ENCODE measurements at regions not wholly inside any gene's neighbourhood (a gene's known extent, or its start where the extent isn't known, plus 50 kb on each side); places are given as distances from the start of the nearest gene placed in this dataset.
A peak's percentile ranks its signal among the peaks of the same experiment; 100 is the strongest.
"Not testable (repeated sequence)": the region's sequence is repeated elsewhere in the genome, so short reads cannot be mapped to it uniquely, and the experiment has no call there.

DNA sequence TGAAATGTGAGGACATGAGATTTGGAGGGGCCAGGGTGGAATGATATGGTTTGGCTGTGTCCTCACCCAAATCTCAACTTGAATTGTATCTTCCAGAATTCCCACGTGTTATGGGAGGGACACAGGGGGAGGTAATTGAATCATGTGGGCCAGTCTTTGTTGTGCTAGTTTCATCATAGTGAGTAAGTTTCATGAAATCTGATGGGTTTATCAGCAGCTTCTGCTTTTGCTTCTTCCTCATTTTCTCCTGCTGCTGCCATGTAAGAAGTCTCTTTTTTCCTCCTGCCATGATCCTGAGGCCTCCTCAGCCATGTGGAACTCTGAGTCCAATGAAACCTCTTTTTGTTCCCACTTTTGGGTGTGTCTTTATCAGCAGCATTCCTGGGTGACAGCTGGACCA lies 104.3 kb upstream of the UNC5B start:
- not testable (repeated sequence) for DNase-seq (ENCODE audit: low read depth in 2 of 2)

DNA sequence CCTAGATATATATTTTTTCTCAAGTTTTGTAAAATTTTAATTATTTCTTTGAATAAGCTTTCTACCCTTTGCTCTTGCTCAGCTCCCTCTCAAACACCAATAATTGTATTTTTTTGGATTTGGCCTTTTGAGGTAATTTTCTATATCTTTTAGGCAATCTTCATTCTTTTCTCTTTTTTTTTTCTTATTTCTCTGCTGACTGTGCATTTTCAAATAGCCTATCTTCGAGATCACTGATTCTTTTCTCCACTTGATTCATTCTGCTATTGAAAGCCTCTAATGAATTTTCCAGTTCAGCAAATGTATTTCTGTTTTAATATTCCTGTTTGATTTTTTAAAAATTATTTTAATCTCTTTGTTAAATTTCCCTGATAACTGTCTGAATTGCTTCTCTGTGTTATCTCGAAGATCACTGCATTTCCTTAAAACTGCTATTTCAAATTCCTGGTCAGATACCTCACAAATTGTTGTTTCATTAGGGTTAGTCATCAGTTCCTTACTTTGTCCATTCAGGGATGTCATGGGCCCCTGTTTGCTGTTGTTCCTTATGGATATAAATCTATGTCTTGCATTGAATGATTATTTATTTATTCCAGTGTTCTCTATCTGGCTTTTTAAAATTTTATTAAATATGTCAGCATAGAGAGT lies 100.1 kb upstream of the UNC5B start:
- DNase-seq (ENCODE audit: low read depth in 2 of 2) = peak in 1 of 2 donors; percentile 51

DNA sequence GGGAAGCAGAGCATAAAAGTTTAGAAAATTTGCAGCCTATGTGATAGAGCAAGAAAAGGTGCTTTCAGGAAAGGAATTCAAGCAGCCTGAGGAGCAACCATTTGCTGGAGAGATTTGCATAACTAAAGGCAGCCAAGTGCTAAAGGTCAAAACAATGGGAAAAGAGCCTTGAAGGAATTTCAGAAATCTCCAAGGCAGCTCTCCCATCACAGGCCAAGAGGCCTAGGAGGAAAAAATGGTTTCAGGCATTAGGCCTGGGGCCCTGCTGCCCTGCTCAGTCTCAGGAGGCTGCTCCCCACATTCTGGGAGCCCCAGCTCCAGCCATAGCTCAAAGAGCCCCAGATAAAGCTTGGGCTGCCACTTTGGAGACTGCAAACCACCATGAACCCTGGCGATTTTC lies 95.9 kb upstream of the UNC5B start:
- DNase-seq (ENCODE audit: low read depth in 2 of 2) = no peak

DNA sequence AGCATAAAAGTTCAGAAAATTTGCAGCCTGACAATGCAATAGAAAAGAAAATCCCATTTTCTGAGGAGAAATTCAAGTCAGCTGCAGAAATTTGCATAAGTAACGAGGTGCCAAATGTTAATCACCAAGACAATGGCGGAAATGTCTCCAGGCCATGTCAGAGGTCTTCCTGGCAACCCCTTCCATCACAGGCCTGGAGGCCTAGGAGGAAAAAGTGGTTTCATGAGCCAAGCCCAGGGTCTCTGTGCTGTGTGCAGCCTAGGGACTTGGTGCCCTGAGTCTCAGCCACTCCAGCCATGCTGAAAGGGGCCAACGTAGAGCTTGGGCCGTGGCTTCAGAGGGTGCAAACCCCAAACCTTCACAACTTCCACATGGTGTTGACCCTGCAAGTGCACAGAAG lies 94.8 kb upstream of the UNC5B start:
- not testable (repeated sequence) for DNase-seq (ENCODE audit: low read depth in 2 of 2)

DNA sequence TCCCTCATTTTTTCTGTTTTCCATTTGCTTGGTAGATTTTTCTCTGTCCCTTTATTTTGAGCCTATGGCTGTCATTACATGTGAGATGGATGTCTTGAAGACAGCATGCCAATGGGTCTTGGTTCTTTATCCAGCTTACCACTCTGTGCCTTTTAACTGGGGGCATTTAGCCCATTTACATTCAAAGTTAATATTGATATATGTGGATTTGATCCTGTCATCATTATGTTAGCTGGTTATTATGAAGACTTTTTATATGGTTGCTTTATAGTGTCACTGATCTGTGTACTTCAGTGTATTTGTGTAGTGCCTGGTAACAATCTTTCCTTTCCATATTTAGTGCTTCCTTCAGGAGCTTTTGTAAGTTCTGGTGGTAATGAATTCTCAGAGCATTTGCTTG lies 89.3 kb upstream of the UNC5B start:
- DNase-seq (ENCODE audit: low read depth in 2 of 2) = no peak

DNA sequence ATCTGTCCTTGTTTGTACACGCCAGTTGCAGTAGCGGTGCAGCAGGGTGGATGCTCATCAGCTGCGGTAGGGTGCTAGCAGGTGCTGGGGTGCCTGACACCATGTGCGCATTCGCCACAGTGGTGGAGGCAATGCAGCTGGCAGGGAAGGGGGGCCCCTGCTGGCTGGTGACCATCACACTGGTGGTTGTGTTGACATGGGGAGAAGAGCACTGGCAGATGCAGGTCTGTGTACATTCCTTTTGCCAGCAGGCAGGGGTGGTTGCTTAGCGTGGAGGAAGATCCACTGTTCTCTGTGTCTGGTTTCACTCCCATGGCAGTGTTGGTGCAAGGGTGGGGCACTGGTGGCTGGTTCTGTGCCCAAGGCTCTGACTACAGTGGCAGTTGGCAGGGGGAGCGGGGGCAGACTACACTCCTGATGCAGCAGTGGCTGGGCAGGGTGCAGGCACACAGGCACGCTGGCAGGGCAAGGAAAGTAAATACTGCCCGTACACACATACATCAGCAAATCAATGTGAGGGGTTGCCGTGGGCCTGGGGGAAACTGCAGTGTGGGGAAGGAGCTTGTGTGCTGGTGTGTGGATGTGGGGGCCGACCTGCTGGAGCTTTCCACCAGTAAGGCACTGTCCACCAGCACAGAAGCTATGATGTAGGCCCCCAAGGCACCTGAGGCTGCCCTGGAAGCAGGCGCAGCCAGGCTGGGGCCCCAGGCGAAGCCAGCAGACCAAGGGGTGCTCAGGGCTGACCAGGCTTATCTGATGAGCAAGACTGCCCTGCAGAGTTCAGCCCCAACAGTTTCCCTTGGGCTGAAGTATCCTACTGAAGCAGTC lies 87.2 kb upstream of the UNC5B start:
- no peak for DNase-seq (ENCODE audit: low read depth in 2 of 2)

DNA sequence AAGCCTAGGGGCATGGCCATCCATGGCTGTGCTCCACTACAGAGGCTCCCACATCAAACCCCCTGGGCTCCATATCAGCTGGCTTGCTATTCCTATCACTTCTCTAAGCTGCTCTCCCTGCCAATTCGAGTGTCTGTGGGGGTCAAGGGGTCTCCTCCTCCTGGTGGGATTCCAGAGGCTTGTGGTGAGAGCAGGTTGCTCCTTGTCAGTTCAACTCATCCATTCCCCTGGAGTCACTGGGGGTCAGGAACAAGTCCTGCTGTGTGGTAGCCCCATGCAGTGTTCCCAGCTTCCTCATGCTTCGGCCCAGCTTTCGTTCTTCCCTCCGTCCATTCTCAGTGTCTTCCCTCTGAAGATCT lies 86.6 kb upstream of the UNC5B start:
- DNase-seq (ENCODE audit: low read depth in 2 of 2) = no peak

DNA sequence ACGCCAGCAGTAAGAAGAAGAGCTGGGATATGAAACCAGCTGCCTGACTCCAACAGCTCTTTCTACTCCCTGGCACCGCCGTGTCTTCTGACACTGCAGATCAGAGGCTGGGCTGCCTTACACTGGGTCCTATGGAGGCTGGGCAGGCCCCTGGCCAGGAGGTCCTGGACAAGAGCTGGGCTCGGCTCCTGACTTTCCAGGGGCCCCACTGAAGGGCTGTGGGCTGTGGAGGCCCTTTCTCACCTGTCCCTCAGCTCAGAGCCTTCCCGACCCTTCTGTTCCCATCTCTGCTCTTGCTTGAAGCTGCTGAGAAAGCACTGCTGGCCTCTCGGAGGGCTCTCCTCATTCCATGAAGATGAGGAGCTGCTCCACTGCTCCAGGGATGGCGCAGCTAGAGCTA lies 85.9 kb upstream of the UNC5B start:
- no peak for DNase-seq (ENCODE audit: low read depth in 2 of 2)

DNA sequence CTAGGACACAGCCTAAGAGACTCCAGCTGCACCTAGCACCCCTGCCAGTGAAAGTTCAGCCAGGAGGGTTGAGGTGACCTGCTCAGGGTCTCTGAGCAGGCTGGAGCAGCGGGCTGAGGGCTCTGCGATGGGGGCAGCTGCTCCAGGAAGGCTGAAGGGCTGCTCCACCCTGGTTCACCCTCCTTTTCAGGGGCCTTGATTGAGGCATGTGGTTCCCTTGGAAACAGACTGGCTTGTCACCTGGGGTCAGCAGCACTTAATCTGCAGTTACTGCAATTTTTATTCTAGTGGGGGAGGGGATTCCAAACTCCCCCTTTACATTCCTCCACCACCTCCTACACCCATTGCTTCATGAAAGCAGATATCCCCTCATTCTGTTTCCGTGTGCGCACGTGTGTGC lies 85.3 kb upstream of the UNC5B start:
- no peak for DNase-seq (ENCODE audit: low read depth in 2 of 2)

DNA sequence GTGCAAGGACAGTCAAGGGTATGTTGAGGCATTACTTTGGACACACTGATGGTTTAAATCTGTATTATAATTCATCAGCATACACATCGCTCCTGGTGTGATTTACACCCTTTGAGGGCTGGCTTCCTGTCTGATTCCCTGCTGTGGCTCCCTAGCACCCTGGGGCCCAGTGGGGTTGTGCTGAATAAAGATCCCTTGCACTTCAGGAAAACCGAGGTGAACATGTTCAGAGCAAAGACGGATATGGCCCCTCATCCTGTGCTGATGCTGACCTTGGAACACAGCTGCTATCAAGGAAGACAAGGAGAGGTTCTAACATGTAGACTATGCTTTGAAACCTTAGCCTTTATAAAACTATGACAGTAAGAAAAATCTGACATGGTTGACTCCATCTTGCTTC lies 84.6 kb upstream of the UNC5B start:
- DNase-seq (ENCODE audit: low read depth in 2 of 2) = no peak

DNA sequence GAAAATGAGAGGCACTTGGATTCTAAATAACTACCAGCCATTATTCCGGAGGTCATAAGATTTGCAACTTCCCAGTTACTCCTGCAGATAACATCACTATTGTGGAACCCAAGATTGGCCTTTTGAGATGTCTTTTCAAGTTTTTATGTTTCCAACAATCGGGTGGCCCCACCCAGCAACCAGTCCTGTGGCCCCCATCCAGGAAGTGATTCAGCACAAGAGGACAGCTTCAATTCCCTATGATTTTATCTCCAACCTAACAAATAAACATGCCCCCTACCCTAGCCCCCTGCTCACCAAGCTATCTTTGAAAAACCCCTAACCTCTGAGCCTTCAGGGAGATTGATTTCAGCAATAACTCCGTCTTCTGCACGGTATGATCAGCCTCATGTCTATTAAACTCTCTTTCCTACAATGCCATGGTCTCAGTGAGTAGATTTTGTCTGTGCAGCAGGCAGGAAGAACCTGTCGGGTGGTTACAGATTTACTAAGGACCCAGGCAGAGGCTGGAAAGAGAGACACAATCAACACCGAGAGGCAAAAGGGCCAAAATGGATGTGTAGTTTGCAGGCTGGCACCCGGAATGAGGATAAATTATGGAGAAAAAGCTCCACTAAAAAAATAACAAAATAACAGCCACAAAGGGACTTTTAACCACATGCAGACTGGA lies 83.9 kb upstream of the UNC5B start:
- DNase-seq (ENCODE audit: low read depth in 2 of 2) = peak in 1 of 2 donors; percentile 21

DNA sequence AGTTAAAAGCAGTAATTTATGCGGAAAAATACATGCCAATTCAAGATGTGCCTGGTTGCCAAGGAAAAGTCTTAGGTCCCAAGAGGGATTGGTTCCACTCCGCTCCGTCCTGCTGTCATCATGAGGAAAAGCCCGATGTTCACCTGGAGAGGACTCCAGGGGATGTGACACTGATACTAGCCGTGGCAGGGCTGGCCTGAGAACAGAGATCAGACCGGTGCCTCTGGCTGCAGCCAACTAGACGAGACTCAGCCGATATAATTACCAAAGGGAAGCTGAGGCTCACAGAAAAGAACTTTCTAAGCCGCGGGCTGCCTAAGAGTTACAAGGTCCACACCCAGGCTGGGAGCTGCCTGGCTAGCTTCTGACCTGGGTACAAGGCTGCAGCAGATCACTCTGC lies 81.3 kb upstream of the UNC5B start:
- DNase-seq (ENCODE audit: low read depth in 2 of 2) = no peak

DNA sequence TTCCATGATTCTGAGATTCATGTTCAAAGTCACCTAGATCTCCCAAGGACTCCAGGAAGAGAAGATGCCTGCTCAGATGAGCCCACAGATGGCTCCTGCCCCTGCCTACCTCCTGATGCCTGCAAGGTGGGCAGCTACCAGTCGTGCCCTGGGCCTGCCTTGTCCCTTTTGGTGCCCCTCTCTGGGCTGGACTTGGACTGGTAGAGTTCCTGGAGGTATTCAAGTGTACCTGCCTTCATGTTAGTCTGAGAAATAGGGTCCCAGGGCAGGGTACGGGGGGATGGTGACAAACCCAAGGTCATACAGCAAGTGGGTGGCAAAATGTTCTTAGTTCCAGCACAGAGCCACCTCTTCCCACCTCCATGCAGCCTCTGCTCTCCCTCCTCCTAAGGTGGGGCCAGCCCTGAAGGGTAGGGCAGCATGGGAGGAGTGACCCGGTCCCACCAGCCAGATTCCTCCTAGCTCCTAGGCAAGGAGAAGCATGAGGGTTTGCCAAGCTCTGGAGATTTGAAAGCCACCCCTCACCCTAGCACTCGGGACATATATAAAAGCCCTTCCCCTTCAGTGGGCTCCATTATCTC lies 80.8 kb upstream of the UNC5B start:
- DNase-seq (ENCODE audit: low read depth in 2 of 2) = no peak

DNA sequence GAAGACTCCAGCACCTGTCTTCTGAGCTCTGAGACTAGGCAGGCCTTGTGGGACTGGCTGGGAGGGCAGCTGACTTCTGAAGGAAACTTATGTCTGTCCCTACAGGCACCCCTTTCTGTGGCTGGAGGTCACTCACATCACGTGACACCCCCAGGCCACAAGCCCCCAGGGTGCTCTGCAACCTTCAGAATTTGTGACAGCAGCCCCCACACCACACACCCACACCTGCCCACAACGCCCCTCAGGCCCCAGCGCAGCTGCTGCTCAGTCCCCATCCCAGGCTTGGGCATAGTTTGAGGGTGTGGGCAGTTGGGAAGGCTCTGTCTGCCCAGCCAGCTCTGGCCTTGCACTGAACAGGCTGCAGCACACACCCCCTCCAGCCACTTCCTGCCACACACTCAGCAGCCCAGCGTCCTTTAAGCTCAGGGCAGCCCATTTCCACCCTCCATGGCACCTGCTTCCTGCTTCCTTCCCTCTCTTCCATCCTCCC lies 80.0 kb upstream of the UNC5B start:
- peak; percentile 6 to 42 for DNase-seq (ENCODE audit: low read depth in 2 of 2)

DNA sequence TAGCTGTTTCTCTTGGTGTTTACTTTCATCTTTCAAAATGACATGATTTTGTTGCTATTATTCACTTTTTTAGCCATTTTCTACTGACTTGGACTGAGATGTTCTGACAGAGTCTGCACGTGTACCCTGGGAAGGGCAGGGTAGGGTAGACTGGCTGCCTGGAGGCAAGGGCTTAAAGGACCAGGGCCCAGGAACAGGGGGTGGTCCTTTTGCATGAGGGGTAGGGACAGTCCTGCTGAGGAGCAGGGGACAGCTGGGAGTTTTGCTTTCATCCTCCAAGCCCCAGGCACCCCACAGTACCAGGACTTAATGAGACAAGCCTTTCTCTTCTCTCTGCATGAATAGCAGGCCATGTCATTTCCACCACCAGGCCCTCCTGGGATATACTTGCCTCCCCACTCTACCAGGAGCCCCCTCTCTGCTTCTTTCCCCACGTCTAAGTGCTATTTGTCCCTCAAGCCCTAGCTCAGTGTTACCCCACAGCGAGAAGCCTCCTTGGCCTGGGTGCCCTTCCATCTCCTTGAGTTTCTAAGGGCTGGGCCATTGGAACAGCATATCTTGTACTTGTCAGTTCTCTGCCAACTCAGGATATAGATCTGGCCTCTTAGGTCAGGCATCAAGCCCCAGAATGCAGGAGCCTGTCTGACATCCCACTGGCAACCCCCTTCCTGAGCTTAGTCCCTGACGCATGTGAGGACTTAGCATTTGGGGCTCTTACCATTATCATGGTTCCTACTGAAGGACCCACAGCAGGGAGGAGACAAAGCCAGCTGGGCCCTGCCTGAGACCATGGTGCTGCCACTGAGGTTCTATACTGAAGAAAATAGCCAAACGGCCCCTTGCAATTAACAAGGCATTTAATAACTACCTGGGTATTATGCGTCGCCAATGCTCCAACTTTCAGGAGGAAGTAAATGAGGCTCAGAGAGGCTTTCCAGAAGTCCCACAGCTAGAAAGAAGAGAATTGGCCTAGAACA lies 78.4 kb upstream of the UNC5B start:
- no peak for DNase-seq (ENCODE audit: low read depth in 2 of 2)

DNA sequence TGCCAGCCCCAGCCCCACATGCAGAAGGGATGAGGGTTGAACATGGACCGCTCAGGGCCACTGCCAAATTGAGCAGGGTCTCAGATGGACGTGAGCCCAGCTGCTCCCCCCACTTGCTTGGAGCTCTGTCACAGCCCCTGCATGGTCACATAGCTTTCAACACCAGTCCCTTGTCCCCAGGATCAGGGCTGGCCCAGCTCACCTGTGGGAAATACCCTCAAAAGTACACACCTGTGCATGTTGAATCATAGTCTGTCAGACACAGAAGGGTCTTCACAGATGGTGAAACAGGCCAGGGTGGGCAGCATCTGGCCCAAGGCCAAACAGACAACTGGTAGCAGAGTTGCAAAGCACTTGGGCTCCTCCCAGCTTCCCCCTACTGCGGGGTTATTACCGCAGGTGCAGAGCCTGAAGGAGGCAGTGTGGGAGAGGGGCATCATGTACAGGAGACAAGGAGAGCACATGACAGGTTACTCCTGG lies 77.6 kb upstream of the UNC5B start:
- DNase-seq (ENCODE audit: low read depth in 2 of 2) = no peak

DNA sequence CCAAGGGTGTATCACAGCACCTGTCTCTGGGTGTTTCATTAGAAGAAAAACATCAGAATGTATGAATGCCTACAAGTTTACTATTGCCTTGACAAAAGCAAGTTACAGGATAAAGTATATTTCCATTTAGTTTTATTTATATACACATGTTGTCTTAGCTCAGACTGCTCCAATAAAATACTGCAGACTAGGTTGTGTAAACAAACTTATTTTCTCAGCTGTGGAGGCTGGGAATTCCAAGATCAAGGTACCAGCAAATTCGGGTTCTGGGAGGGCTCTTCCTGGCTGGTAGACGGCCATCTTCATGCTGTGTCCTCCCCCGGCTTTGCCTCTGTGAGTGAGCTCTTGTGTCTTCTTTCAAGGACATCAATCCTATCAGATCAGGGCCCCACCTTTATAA lies 77.1 kb upstream of the UNC5B start:
- DNase-seq (ENCODE audit: low read depth in 2 of 2) = no peak

DNA sequence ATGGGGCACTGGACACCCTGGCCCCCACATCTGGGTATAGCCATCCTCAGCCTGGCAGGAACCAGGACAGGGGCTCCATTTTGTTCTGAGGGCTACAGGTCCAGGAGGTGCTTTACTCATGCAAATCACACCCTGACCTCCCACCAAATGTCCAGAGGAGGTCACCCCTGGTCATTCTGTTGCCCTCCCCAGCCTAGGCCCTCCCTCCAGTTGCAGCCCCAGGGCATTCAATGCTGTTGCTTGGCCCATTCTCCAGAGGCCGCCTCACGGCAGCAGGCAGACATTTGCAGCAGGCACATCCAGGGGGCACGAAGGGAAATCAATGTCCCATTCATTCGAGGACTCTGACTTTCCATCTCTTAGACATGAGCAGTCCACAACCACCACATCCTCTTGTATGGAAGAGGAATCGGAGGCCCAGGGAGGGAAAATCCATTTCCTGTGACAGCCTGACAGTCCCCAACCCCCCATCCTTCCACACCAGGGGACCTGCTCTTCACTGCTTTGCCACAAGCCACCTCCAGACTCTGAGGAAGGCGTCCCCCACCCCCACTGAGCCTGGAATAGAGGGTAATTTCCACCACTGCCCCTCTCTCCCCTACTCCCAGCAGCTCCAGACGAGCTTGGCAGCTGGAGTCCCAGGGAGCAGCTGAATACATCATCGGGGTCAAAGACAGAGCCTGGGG lies 76.2 kb upstream of the UNC5B start:
- no peak for DNase-seq (ENCODE audit: low read depth in 2 of 2)

DNA sequence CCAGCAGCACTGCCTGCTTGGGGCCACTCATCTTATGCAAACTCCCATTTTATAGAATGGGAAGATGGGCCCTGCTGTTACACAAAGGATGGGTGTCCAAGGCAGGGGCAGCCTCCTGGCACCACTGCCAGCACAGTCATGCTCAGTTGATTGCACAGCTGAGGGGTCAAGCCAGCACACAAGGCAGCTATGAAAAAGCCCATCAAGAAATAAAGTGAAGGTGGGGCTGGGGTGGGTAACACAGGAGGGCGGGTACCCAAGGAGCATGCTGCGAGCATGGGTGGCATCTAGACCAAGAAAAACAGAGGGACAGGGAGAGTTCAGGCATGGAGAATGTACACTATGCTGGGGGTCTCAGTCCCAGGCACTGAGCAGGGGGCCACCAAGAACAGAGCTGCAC lies 74.7 kb upstream of the UNC5B start:
- no peak for DNase-seq (ENCODE audit: low read depth in 2 of 2)

DNA sequence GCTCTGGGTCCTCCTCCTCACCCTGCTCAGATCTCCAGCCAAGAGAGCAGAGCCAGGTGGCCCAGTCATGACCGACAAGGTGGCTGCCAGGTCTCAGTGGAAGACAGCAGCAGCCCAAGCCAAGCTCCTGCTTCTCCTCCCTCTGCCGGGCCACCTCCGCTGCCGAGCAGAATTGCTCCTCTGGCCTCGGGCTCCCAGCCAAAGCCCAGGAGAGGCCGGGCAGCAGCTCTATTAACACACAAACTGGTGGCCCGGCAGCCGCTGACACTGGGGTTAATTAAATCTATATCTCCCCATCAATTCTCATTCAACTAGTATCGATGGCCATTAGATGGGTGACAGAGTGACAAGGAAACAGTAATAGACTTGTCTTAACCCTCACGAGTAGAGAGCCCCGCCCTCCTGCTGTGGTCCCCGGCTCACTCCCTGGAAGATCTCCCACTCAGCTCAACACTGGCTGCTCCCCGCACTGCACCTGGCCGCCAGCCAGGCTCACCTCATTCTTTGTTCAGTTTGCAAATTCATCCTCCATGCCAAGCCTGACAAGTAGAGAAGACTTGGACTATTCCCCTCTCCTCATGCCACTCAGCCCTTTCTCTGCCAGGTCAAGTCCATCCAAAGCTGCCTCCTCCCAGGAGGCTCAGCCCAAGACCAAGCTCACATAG lies 74.1 kb upstream of the UNC5B start:
- no peak for DNase-seq (ENCODE audit: low read depth in 2 of 2)

Measured in lung microvascular endothelial cell (primary cell).